OCI-LY1 (cell line): ENCODE measurements at regions not wholly inside any gene's neighbourhood (a gene's known extent, or its start where the extent isn't known, plus 50 kb on each side); places are given as distances from the start of the nearest gene placed in this dataset.
"Not testable (repeated sequence)": the region's sequence is repeated elsewhere in the genome, so short reads cannot be mapped to it uniquely, and the experiment has no call there.

Experiments used
- CTCF ChIP-seq: fragments of 200-600 bp; sonication (generic), shearing (Covaris generic); IDR thresholded peaks from 2 replicates; pipeline ENCODE4 v1.5.1; 2017; ENCODE audit warnings: mild to moderate bottlenecking, antibody characterized with exemption, low read length, moderate library complexity, mixed read lengths
- EZH2 ChIP-seq: fragments of 200-600 bp; sonication (generic), shearing (Covaris generic); IDR thresholded peaks from 2 replicates; pipeline ENCODE4 v1.8.0; 2017; ENCODE audit warnings: borderline replicate concordance, mixed run types, mild to moderate bottlenecking, antibody characterized with exemption, low read length, moderate library complexity, mixed read lengths

- not testable (repeated sequence) for TF ChIP-seq EZH2, CTCF
Measured at GRCh38 chr3:44941-45340, 151.6 kb upstream of the CHL1 start.
